GM18511 (cell line): ENCODE measurements at regions not wholly inside any gene's neighbourhood (a gene's known extent, or its start where the extent isn't known, plus 50 kb on each side); places are given as distances from the start of the nearest gene placed in this dataset.

ENCODE experiments used
- ATAC-seq: cut with Tn5 transposase; IDR thresholded peaks from one replicate; pipeline ENCODE4 v1.9.1; 2021; ENCODE audit warnings: mild to moderate bottlenecking, moderate library complexity; ENCODE audit not compliant: unreplicated experiment

- ATAC-seq = no peak
These were observed 100.2 kb downstream of the CYRIA start for GRCh38 chr2:16565481-16565880.

- ATAC-seq = no peak
These were observed 104.0 kb downstream of the CYRIA start for GRCh38 chr2:16561676-16562075.

DNA sequence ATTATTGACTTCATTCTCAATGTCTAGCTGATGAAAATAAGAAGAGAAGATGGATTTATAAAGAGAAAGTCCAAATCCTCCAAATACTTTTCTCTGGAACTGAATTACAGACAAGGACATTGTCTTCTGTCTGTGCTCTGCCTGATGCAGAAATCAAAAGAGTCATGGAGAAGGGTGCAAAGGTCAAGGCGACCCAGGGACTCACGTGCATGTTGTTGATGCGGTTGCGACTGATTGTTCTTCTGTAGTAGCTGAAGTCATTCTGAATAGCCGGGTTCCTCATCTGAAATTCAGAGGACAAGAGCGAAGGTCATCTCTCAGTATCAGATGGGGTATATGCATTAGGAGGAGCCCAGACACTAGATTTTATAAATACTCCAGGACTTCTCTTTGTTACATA is 104.4 kb downstream of the CYRIA start:
- ATAC-seq = no peak

- ATAC-seq = no peak
These were observed 106.2 kb downstream of the CYRIA start for GRCh38 chr2:16559278-16560067.

DNA sequence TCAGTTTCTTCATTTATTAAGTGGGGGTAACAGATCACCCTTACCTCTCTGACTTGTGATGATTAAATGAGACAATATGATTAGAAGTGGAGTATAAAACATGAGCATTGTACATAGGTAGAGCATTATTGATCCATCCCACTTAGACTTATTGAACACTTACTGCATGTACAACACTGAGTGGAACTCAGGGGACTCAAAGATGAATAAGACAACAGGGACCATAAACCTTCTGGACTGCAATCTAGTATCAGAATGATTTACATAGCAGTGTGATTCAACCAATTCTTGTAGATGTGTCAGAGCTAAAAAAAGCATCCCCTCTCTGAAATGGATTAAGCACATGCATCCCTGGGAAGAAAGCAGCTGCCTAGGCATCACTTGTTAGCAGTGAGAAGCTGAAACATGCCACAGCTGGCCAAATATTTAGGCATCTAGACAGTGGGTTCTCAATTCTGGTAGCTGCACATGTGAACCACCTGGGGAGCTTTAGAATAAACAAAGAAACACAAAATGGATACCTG is 111.5 kb downstream of the CYRIA start:
- ATAC-seq = no peak

- ATAC-seq = no peak
These were observed 112.4 kb downstream of the CYRIA start for GRCh38 chr2:16553226-16553625.

- no peak for ATAC-seq
These were observed 113.4 kb downstream of the CYRIA start for GRCh38 chr2:16552202-16552601.

DNA sequence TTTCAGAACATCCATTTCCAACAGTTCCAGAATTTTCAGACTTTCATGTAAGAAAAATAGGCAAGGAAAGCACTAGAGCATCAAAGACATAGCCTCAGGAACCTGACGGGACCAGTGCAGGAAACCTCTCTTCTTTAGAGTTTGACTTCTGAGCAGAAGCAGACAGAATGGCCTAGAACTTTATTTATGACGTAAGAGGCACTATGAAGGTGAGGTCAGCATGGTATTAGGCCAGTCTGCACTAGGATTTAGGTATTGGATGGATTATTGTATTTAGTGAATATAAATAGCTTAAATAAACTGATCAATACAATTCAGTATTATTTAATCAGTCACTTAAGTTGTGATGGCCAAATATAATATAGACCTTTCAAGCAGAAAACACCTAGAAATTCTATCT is 117.6 kb downstream of the CYRIA start:
- ATAC-seq = no peak

- no peak for ATAC-seq
These were observed 119.4 kb downstream of the CYRIA start for GRCh38 chr2:16546128-16546754.

GRCh38 chr2:16538707-16539106 is 126.9 kb downstream of the CYRIA start:
- no peak for ATAC-seq

- no peak for ATAC-seq
These were observed 128.3 kb downstream of the CYRIA start for GRCh38 chr2:16537347-16537746.

GRCh38 chr2:16526193-16526592 is 139.4 kb downstream of the CYRIA start:
- ATAC-seq = no peak

- ATAC-seq = no peak
These were observed 140.3 kb downstream of the CYRIA start for GRCh38 chr2:16525265-16525887.

GRCh38 chr2:16523711-16524110 is 141.9 kb downstream of the CYRIA start:
- ATAC-seq = no peak

GRCh38 chr2:16522031-16522831 is 143.4 kb downstream of the CYRIA start:
- no peak for ATAC-seq

DNA sequence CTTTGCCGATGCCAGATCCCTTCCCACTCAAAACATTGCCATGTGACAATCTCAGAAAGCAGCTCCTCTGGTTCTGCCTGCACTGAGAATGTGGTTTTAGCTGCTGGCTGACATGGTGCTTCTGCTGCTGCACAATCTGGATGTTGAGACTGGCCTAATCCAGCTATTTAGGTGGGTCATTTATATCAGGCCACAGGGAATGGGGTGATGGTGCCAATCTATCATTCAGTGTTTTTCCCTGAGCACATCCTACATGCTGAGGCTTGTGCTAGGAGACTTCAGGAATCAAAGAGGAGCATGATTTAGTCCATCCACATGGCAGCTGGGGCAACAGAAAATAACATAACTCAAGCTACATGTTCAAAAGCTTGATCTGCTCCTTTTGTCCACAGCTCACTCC is 144.7 kb downstream of the CYRIA start:
- no peak for ATAC-seq

DNA sequence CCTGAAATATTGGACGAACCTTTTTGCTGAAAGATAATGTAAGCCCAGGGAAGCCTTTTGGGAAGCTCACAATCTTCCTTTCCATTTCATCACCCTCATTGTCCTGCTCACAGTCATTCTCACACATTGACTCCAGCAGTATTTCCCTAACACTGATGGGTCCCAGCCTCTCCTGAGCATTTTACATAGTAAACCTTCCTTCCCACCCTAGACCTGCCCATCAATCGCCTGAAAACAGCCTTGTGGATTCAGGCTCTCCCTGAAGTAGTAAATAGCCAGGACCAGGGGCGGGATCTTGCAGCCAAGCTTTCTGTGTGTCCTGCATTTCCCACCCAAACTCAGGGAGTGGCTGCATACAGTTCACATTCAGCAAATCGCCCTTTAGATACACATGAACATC is 149.9 kb downstream of the CYRIA start:
- ATAC-seq = no peak

GRCh38 chr2:16513626-16514025 is 152.0 kb downstream of the CYRIA start:
- ATAC-seq = no peak

DNA sequence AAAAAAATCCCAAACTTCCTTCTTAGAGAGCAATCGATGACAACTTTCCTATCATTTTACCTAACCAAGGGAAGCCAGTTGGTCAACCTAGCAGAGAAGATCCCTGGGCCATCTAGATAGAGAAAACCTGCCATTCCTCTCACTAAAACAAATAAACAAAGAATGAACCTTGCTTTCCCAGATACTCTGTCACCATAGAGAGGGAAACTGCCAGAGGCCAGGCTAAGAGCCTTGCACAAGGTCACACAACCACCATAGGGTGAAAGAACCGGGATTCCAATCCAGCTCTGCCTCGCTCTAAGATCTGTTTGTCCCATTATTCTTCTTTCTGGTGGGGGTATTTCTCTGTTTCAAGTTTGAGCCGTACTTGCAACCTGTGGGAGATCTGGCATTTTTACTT is 154.6 kb downstream of the CYRIA start:
- no peak for ATAC-seq

DNA sequence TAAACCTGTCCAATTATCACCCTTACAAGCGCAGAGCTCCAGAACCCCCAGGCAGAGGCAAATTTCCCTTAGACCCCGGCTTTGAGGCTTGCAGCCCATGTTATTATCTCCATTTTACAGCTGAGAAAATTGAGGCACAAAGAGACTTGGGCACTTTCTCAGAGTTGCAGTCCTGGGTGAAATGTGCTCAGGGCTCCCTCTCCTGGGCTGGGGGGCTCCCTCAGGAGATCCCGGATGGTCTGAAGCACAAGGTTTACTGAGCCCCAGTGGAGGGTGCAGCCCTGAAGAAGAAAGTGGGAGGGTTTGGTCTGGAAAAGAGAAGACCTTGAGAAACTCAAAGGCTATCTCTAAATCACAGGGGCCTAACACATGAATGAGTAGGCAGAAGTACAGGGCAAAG is 156.6 kb downstream of the CYRIA start:
- no peak for ATAC-seq

DNA sequence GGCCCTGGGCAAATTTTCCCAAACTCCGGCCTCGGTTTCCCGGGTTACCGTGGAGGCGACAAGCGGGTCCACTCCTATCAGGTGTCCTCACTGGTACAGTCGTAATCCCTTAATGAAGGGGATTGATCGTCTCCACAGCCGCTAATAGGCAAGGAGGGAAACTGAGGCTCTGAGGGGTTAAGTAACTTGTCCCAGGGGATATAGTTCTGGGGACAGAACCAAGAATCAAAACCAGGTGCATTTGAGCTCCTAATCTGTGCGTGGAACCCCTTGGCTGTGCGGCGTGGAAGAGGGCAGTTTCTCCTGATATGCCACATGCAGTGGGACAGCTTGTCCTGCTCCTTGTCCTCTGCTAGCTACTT is 157.2 kb downstream of the CYRIA start:
- no peak for ATAC-seq
